ENCODE measurements at regions not wholly inside any gene's neighbourhood (a gene's known extent, or its start where the extent isn't known, plus 50 kb on each side); places are given as distances from the start of the nearest gene placed in this dataset.
A peak's percentile ranks its signal among the peaks of the same experiment; 100 is the strongest.

GRCh38 chr1:221822591-221822990, 80.7 kb upstream of the DUSP10 start:
- DNase-seq (ENCODE audit: low read depth in 2 of 2): no peak

- no peak for DNase-seq (ENCODE audit: low read depth in 2 of 2)
Measured at GRCh38 chr1:221816899-221817298, 75.0 kb upstream of the DUSP10 start.

GRCh38 chr1:221815660-221816059, 73.8 kb upstream of the DUSP10 start:
- DNase-seq (ENCODE audit: low read depth in 2 of 2): no peak

- DNase-seq (ENCODE audit: low read depth in 2 of 2): no peak
Measured at GRCh38 chr1:221813887-221814286, 72.0 kb upstream of the DUSP10 start.

GRCh38 chr1:221812905-221813597, 71.2 kb upstream of the DUSP10 start:
- DNase-seq (ENCODE audit: low read depth in 2 of 2): no peak

- DNase-seq (ENCODE audit: low read depth in 2 of 2): no peak
Measured at GRCh38 chr1:221812088-221812752, 70.3 kb upstream of the DUSP10 start.

GRCh38 chr1:221810406-221810805, 68.5 kb upstream of the DUSP10 start:
- no peak for DNase-seq (ENCODE audit: low read depth in 2 of 2)

GRCh38 chr1:221809091-221810029, 67.5 kb upstream of the DUSP10 start:
- DNase-seq (ENCODE audit: low read depth in 2 of 2): no peak

GRCh38 chr1:221806984-221807383, 65.1 kb upstream of the DUSP10 start:
- no peak for DNase-seq (ENCODE audit: low read depth in 2 of 2)

- DNase-seq (ENCODE audit: low read depth in 2 of 2): no peak
Measured at GRCh38 chr1:221806236-221806635, 64.3 kb upstream of the DUSP10 start.

GRCh38 chr1:221805121-221805520, 63.2 kb upstream of the DUSP10 start:
- DNase-seq (ENCODE audit: low read depth in 2 of 2): no peak

- DNase-seq (ENCODE audit: low read depth in 2 of 2): no peak
Measured at GRCh38 chr1:221804303-221804702, 62.4 kb upstream of the DUSP10 start.

- DNase-seq (ENCODE audit: low read depth in 2 of 2): no peak
Measured at GRCh38 chr1:221801773-221802516, 60.1 kb upstream of the DUSP10 start.

- DNase-seq (ENCODE audit: low read depth in 2 of 2): no peak
Measured at GRCh38 chr1:221801251-221801661, 59.4 kb upstream of the DUSP10 start.

- DNase-seq (ENCODE audit: low read depth in 2 of 2): no peak
Measured at GRCh38 chr1:221800831-221801230, 58.9 kb upstream of the DUSP10 start.

- no peak for DNase-seq (ENCODE audit: low read depth in 2 of 2)
Measured at GRCh38 chr1:221797506-221797905, 55.6 kb upstream of the DUSP10 start.

- no peak for DNase-seq (ENCODE audit: low read depth in 2 of 2)
Measured at GRCh38 chr1:221796700-221797099, 54.8 kb upstream of the DUSP10 start.

GRCh38 chr1:221795380-221795779, 53.5 kb upstream of the DUSP10 start:
- no peak for DNase-seq (ENCODE audit: low read depth in 2 of 2)

- no peak for DNase-seq (ENCODE audit: low read depth in 2 of 2)
Measured at GRCh38 chr1:221794935-221795334, 53.0 kb upstream of the DUSP10 start.

GRCh38 chr1:221794079-221794670, 52.3 kb upstream of the DUSP10 start:
- peak in 1 of 2 donors; percentile 18 for DNase-seq (ENCODE audit: low read depth in 2 of 2)

GRCh38 chr1:221793439-221794078, 51.7 kb upstream of the DUSP10 start:
- DNase-seq (ENCODE audit: low read depth in 2 of 2): no peak

Measured in activated CD4-positive, alpha-beta T cell treated with anti-CD3 and anti-CD28 coated beads for 24 hours (primary cell).